HepG2 (cell line): ENCODE measurements at regions not wholly inside any gene's neighbourhood (a gene's known extent, or its start where the extent isn't known, plus 50 kb on each side); places are given as distances from the start of the nearest gene placed in this dataset.

Experiments
- ATAC-seq: fragments of 200-7000 bp; cut with Tn5 transposase; 3 replicates; pipeline ENCODE4 v1.9.1; 2020; ENCODE audit warnings: mild to moderate bottlenecking, moderate library complexity
- BruUV-seq: library from RNA; stranded (reverse); fragments of 400-500 nt; replicated peaks from 2 replicates; lab custom pipeline; 2021; lab: Mats Ljungman, UMichigan
- CTCF ChIA-PET: fragments of 300-600 bp; formaldehyde crosslinking; extraction: SDS; loops from one replicate; lab custom pipeline; 2021; ENCODE audit warnings: low total read pairs, inconsistent platforms, low intra/inter-chr PET ratio; lab: Yijun Ruan, JAX
- POLR2A ChIA-PET: fragments of 350-600 bp; sonication (Branson Sonifier 250); formaldehyde crosslinking; loops from one replicate; lab custom pipeline; 2020; ENCODE audit warnings: antibody characterized with exemption, inconsistent platforms; lab: Yijun Ruan, JAX
- DNase-seq: peaks from one replicate; pipeline ENCODE4 v3.0.0-alpha.2; 2015; ENCODE audit warnings: low spot score
- FAIRE-seq: peaks from 3 replicates; lab custom pipeline; 2011; peaks lifted over from hg19 to GRCh38; lab: Jason Lieb, UNC
- H2AFZ ChIP-seq: one replicate; pipeline ENCODE4 v1.6.1; 2011; ENCODE audit warnings: low read length, inconsistent platforms
- H3K27ac ChIP-seq: fragments of 300-600 bp; 3 replicates; pipeline ENCODE4 v1.8.0; 2011; ENCODE audit warnings: mixed run types, mild to moderate bottlenecking, mixed read lengths, low read length, inconsistent platforms; ENCODE audit not compliant: insufficient read depth; ENCODE audit errors: extremely low read length
- H3K27me3 ChIP-seq, 2 experiments: fragments of 200-600 bp in 1 of 2; 2 replicates in 1 of 2; 3 replicates in 1 of 2; pipeline versions ENCODE4 v1.6.0 to v1.8.0; 2011; ENCODE audit warnings: low read length in 2 of 2, mild to moderate bottlenecking in 2 of 2, moderate library complexity in 2 of 2, inconsistent platforms in 1 of 2; ENCODE audit not compliant: insufficient read depth in 2 of 2, control insufficient read depth in 1 of 2
- H3K36me3 ChIP-seq, 2 experiments: fragments of 200-600 bp in 1 of 2; replicated peaks in 1 of 2; 2 replicates in 1 of 2; 3 replicates in 1 of 2; pipeline versions ENCODE4 v1.5.1 to v1.8.0; 2011; ENCODE audit warnings: low read length in 2 of 2, inconsistent platforms in 1 of 2; ENCODE audit not compliant: insufficient read depth in 2 of 2, control insufficient read depth in 1 of 2
- H3K4me1 ChIP-seq: 2 replicates; pipeline ENCODE4 v1.5.1; 2012; ENCODE audit warnings: low read length, inconsistent platforms; ENCODE audit not compliant: insufficient read depth
- H3K4me2 ChIP-seq: 2 replicates; pipeline ENCODE4 v1.6.0; 2011; ENCODE audit warnings: low read depth, low read length, inconsistent platforms
- H3K4me3 ChIP-seq, 3 experiments: fragments of 200-600 bp in 1 of 3; sonication (generic), shearing (Covaris generic) in 1 of 3; replicated peaks in 1 of 3; 2 replicates each; pipeline ENCODE4 v1.5.1; 2011 to 2016; ENCODE audit warnings: low read length in 3 of 3, inconsistent platforms in 2 of 3, low read depth in 2 of 3, mild to moderate bottlenecking in 2 of 3, control low read depth in 1 of 3, mixed read lengths in 1 of 3; ENCODE audit not compliant: insufficient read depth in 1 of 3
- H3K79me2 ChIP-seq: one replicate; pipeline ENCODE4 v1.6.1; 2011; ENCODE audit warnings: low read length, inconsistent platforms; ENCODE audit not compliant: insufficient read depth
- H3K9ac ChIP-seq: 2 replicates; pipeline ENCODE4 v1.6.0; 2011; ENCODE audit warnings: mild to moderate bottlenecking, low read depth, low read length, inconsistent platforms; ENCODE audit not compliant: insufficient read depth
- H3K9me3 ChIP-seq: 2 replicates; pipeline ENCODE4 v1.5.1; 2012; ENCODE audit warnings: mild to moderate bottlenecking, low read length
- H4K20me1 ChIP-seq: 2 replicates; pipeline ENCODE4 v1.6.0; 2011; ENCODE audit warnings: inconsistent platforms, mild to moderate bottlenecking, low read length, moderate library complexity; ENCODE audit not compliant: insufficient read depth
- ASH2L ChIP-seq: fragments of 300-600, 200-600 bp; sonication (generic); IDR thresholded peaks from 2 replicates; pipeline ENCODE4 v1.7.0; 2017; ENCODE audit warnings: low read depth, mild to moderate bottlenecking, moderate library complexity, mixed read lengths, low read length; ENCODE audit not compliant: insufficient read length
- CBX1 ChIP-seq: IDR thresholded peaks from one replicate; pipeline ENCODE4 v1.6.1; 2016; ENCODE audit warnings: antibody characterized with exemption, low read depth
- FOXK1 ChIP-seq: sonication (generic); formaldehyde crosslinking; IDR thresholded peaks from 2 replicates; pipeline ENCODE4 v1.4.0; 2020; ENCODE audit warnings: low read depth, missing genetic modification reagents, borderline replicate concordance
- JARID2 ChIP-seq: sonication (generic); formaldehyde crosslinking; IDR thresholded peaks from 2 replicates; pipeline ENCODE4 v1.8.1; 2023; ENCODE audit warnings: missing genetic modification reagents, inconsistent platforms; ENCODE audit not compliant: insufficient replicate concordance
- NFYC ChIP-seq: IDR thresholded peaks from 2 replicates; pipeline ENCODE4 v1.6.1; 2016; ENCODE audit warnings: missing genetic modification reagents, missing compliant biosample characterization
- POLR2G ChIP-seq: fragments of 200-400 bp; formaldehyde crosslinking; IDR thresholded peaks from 2 replicates; pipeline ENCODE4 v1.6.1; 2018; ENCODE audit warnings: mild to moderate bottlenecking, low read depth, low read length, moderate library complexity
- SRSF1 ChIP-seq: fragments of 200-400 bp; formaldehyde crosslinking; optimal IDR thresholded peaks from 2 replicates; pipeline ENCODE3; 2017; ENCODE audit warnings: mild to moderate bottlenecking, low read depth, low read length, moderate library complexity
- ZNF382 ChIP-seq: sonication (generic); formaldehyde crosslinking; IDR thresholded peaks from 2 replicates; pipeline ENCODE4 v1.5.0; 2020; ENCODE audit warnings: missing genetic modification reagents, mild to moderate bottlenecking, borderline replicate concordance
- ZNF720 ChIP-seq: sonication (generic); formaldehyde crosslinking; IDR thresholded peaks from 2 replicates; pipeline ENCODE4 v1.4.0; 2020; ENCODE audit warnings: missing genetic modification reagents
- ZNF850 ChIP-seq: sonication (generic); formaldehyde crosslinking; conservative IDR thresholded peaks from 2 replicates; pipeline ENCODE4 v1.9.0; 2021; ENCODE audit warnings: mild to moderate bottlenecking, missing genetic modification reagents
- ZSCAN25 ChIP-seq: sonication (generic); formaldehyde crosslinking; IDR thresholded peaks from 2 replicates; pipeline ENCODE4 v1.8.0; 2022; ENCODE audit warnings: mild to moderate bottlenecking, missing genetic modification reagents
- WGBS: methylation state at CpG from one replicate; pipeline ENCODE4 v1.1.6; 2017; ENCODE audit warnings: low lambda C conversion rate; 5-methylcytosine and 5-hydroxymethylcytosine counted together
- in situ Hi-C: cut with HindIII; loops from 2 replicates; pipeline ENCODE4 v1.10.0; 2017; ENCODE audit warnings: low pct_unique_long_range_greater_than_20kb; ENCODE audit not compliant: extremely low pct_ligation_motif_present
- intact Hi-C: fragments of 100-400 bp; cut with micrococcal nuclease; formaldehyde crosslinking; loops from one replicate; pipeline ENCODE4 v1.10.0; 2022; ENCODE audit not compliant: unreplicated experiment

DNA sequence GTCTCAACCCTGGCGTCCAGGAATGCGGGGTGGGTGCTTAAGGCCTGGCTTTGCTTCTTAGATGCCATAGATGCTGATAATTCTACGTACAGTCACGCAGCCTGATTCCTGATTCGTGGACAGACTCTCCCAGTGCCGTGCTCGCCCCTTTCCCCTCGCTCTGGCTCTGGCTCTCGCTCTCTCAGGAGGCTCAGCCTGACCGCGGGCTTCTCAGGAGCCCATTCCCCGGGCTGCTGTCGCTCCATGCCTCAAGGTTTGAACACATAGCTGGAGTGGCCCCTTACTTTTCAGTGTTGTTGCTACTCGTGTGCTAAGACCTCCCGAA lies 59.2 kb upstream of the ZC4H2 start:
- Histone ChIP-seq H4K20me1 (no peaks in the 10 kb centered on the region), H3K36me3 (no peaks in the 10 kb centered on the region), H3K4me1 (peaks cover 13% of the 10 kb centered on the region), H3K9ac (peak overlapping the region; percentile 71), H3K4me2 (peak overlapping the region; percentile 77), H3K79me2 (no peaks in the 10 kb centered on the region), H3K27me3 (no peaks in the 10 kb centered on the region; a peak in 1 of 5 replicates), H3K4me3 (peak overlapping the region; percentile 62 to 78 (median 76)), H3K27ac (peak overlapping the region; percentile 77), H3K9me3 (no peaks in the 10 kb centered on the region), H2AFZ (peak overlapping the region; percentile 78)
- TF ChIP-seq JARID2 (CRISPR knock-in tag) (no peak), ZSCAN25 (CRISPR knock-in tag) (peak; percentile 79; the same call in 1 of the 2 replicates), ZNF382 (CRISPR knock-in tag) (no peak), ZNF850 (no peak), ASH2L (peak; percentile 3), NFYC (no peak), CBX1 (no peak), SRSF1 (peak; percentile 19), ZNF720 (CRISPR knock-in tag) (no peak), POLR2G (0 out of 2 replicates have a peak, but pooled peaks have one; percentile 23), FOXK1 (no peak)
- in situ Hi-C loops (no loop called here), intact Hi-C loops (loop anchor here (1.0 to 10.0 kb wide), 4 partner anchors 141 to 415 kb away; no protein-coding TSS in a partner anchor)
- no TSS peak for BruUV-seq
- FAIRE-seq (no peak), DNase-seq (no peak), ATAC-seq (peak; percentile 86)
- 0% methylated on average over 6 of the region's 15 CpGs for WGBS
- ChIA-PET POLR2A (interaction anchor here (0.8 to 2.4 kb wide), 3 partner anchors 17 to 205 kb away, joined by 3 to 17 read pairs (median 3); no protein-coding TSS in a partner anchor), CTCF (no interaction called here)
